ENCODE measurements at regions not wholly inside any gene's neighbourhood (a gene's known extent, or its start where the extent isn't known, plus 50 kb on each side); places are given as distances from the start of the nearest gene placed in this dataset.

DNA sequence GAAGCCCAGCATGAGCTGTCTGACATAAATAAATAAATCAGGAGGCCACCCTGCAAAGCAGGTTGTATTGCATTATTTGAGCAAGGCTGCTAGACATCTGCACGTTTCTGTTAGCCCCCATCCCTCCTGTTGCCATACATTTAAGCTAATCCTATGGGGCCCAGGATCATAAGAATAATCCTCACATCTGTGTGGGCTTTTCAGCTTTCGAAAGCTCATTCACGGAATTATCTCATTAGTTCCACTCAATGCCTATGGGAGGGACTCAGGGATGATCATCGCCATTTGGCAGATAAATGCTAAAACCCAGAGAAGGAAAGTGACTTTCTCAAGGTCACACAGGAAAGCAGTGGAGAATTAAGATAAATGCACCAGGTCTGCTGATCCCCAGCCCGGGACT is 123.4 kb downstream of the TLE3 start:
- WGBS (ENCODE audit: insufficient coverage): 59% methylated on average over 5 of the region's 5 CpGs
- Mint-ChIP-seq H3K4me1 (peaks cover 0 to 2% of the 10 kb centered on the region in 2 donors), H3K9me3 (no peaks in the 10 kb centered on the region), H3K27me3 (ENCODE audit: low read depth in 2 of 2) (peaks cover 44 to 67% of the 10 kb centered on the region in 2 donors), H3K4me3 (no peak overlapping the region), H3K27ac (no peak overlapping the region), H3K36me3 (no peaks in the 10 kb centered on the region)
- ATAC-seq (no peak), DNase-seq (no peak)
- intact Hi-C loops (cut with micrococcal nuclease): no loop called here
- TF ChIP-seq CTCF (IDR thresholded peaks at IDR 0.05): no peak
- peaks cover 2% of the 10 kb centered on the region for H3K27me3 ChIP-seq (ENCODE audit: control insufficient read depth, insufficient read depth, low read length)
- no peaks in the 10 kb centered on the region for H3K36me3 ChIP-seq (ENCODE audit: control insufficient read depth, insufficient read depth, low read length)
- H3K4me1 ChIP-seq (ENCODE audit: control insufficient read depth, insufficient read depth, low read length): no peaks in the 10 kb centered on the region
- H3K27ac ChIP-seq (ENCODE audit: low read length): no peak overlapping the region
- no peaks in the 10 kb centered on the region for H3K9me3 ChIP-seq (ENCODE audit: control insufficient read depth, insufficient read depth, low read length)
- no peak overlapping the region for H3K4me3 ChIP-seq (ENCODE audit: low read length)

- no peak for TF ChIP-seq CTCF (IDR thresholded peaks at IDR 0.05)
- peaks cover 0 to 4% of the 10 kb centered on the region in 2 donors for H3K4me1 Mint-ChIP-seq
- peaks cover 50 to 74% of the 10 kb centered on the region in 2 donors for H3K27me3 Mint-ChIP-seq (ENCODE audit: low read depth in 2 of 2)
- ATAC-seq (peak; percentile 60 to 68 (median 63)), DNase-seq (peak in 1 of 2 donors; percentile 77)
- Histone ChIP-seq H3K4me3 (ENCODE audit: low read length) (no peak overlapping the region), H3K27ac (ENCODE audit: low read length) (no peak overlapping the region), H3K4me1 (ENCODE audit: control insufficient read depth, insufficient read depth, low read length) (no peaks in the 10 kb centered on the region), H3K9me3 (ENCODE audit: control insufficient read depth, insufficient read depth, low read length) (no peaks in the 10 kb centered on the region), H3K36me3 (ENCODE audit: control insufficient read depth, insufficient read depth, low read length) (no peaks in the 10 kb centered on the region), H3K27me3 (ENCODE audit: control insufficient read depth, insufficient read depth, low read length) (peaks cover 2% of the 10 kb centered on the region)
- no peaks in the 10 kb centered on the region for H3K36me3 Mint-ChIP-seq
- no peak overlapping the region for H3K27ac Mint-ChIP-seq
- 29% methylated on average over 6 of the region's 7 CpGs for WGBS (ENCODE audit: insufficient coverage)
- no peak overlapping the region for H3K4me3 Mint-ChIP-seq
- H3K9me3 Mint-ChIP-seq: no peaks in the 10 kb centered on the region
- intact Hi-C loops (cut with micrococcal nuclease): no loop called here
Measured at GRCh38 chr15:69976366-69976994, 121.2 kb downstream of the TLE3 start.

- H3K36me3 Mint-ChIP-seq: no peaks in the 10 kb centered on the region
- DNase-seq (no peak), ATAC-seq (no peak)
- peaks cover 47 to 64% of the 10 kb centered on the region in 2 donors for H3K27me3 Mint-ChIP-seq (ENCODE audit: low read depth in 2 of 2)
- no peak overlapping the region for H3K4me3 Mint-ChIP-seq
- Histone ChIP-seq H3K4me3 (ENCODE audit: low read length) (no peak overlapping the region), H3K27ac (ENCODE audit: low read length) (no peak overlapping the region), H3K27me3 (ENCODE audit: control insufficient read depth, insufficient read depth, low read length) (peaks cover 2% of the 10 kb centered on the region), H3K9me3 (ENCODE audit: control insufficient read depth, insufficient read depth, low read length) (no peaks in the 10 kb centered on the region), H3K36me3 (ENCODE audit: control insufficient read depth, insufficient read depth, low read length) (no peaks in the 10 kb centered on the region), H3K4me1 (ENCODE audit: control insufficient read depth, insufficient read depth, low read length) (no peaks in the 10 kb centered on the region)
- intact Hi-C loops (cut with micrococcal nuclease): no loop called here
- TF ChIP-seq CTCF (IDR thresholded peaks at IDR 0.05): no peak
- WGBS (ENCODE audit: insufficient coverage): 86% methylated on average over 7 of the region's 7 CpGs
- no peaks in the 10 kb centered on the region for H3K9me3 Mint-ChIP-seq
- no peak overlapping the region for H3K27ac Mint-ChIP-seq
- H3K4me1 Mint-ChIP-seq: peaks cover 0 to 4% of the 10 kb centered on the region in 2 donors
Measured at GRCh38 chr15:69978603-69979002, 119.1 kb downstream of the TLE3 start.

DNA sequence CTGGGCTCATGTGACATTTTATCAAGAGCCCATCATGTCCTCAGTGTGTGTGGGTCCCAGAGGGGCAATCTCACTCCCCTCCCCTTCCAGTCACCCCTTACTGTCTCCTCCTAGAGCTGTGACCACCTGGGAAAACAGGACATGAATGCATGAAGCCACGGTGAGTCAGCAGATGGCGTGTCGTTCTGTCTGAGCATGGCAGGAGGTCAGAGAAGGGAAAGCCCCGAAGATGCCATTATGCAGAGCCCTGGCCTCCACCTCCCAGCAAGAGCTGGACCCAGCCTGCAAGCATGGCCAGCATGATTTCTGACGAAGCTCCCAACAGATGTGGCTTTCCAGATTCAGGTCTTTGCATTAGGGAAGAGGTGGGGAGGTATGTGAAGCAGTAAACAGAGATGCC is 118.5 kb downstream of the TLE3 start:
- H3K27me3 Mint-ChIP-seq (ENCODE audit: low read depth in 2 of 2): peaks cover 43 to 64% of the 10 kb centered on the region in 2 donors
- Histone ChIP-seq H3K27me3 (ENCODE audit: control insufficient read depth, insufficient read depth, low read length) (peaks cover 2% of the 10 kb centered on the region), H3K9me3 (ENCODE audit: control insufficient read depth, insufficient read depth, low read length) (no peaks in the 10 kb centered on the region), H3K4me1 (ENCODE audit: control insufficient read depth, insufficient read depth, low read length) (no peaks in the 10 kb centered on the region), H3K4me3 (ENCODE audit: low read length) (no peak overlapping the region), H3K27ac (ENCODE audit: low read length) (peak overlapping the region; percentile 43), H3K36me3 (ENCODE audit: control insufficient read depth, insufficient read depth, low read length) (no peaks in the 10 kb centered on the region)
- TF ChIP-seq CTCF (IDR thresholded peaks at IDR 0.05): no peak
- peaks cover 0 to 4% of the 10 kb centered on the region in 2 donors for H3K4me1 Mint-ChIP-seq
- WGBS (ENCODE audit: insufficient coverage): 20% methylated on average over 5 of the region's 5 CpGs
- ATAC-seq (no peak), DNase-seq (no peak)
- no peaks in the 10 kb centered on the region for H3K36me3 Mint-ChIP-seq
- no peak overlapping the region for H3K4me3 Mint-ChIP-seq
- intact Hi-C loops (cut with micrococcal nuclease): no loop called here
- no peak overlapping the region for H3K27ac Mint-ChIP-seq
- no peaks in the 10 kb centered on the region for H3K9me3 Mint-ChIP-seq
